ENCODE measurements at regions not wholly inside any gene's neighbourhood (a gene's known extent, or its start where the extent isn't known, plus 50 kb on each side); places are given as distances from the start of the nearest gene placed in this dataset.

DNA sequence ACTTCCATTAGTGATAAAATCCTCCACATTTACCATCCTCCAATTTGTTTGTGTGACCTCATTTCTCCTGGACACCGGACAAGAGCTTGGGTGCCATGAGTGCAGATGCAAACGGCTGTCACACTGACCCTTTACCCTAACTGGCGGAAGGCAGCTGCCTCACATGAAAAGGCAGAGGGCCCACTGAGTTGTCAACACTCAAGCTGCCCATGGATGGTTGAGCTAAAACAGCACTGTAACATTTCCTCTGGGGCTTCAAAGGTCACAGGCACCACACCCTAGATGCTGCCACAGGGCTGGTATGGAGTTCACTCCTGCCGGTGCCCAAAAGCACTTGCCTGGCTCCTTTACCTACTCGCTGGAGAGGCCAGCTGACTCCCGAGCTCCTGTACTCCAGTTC lies 653.4 kb downstream of the KCNT2 start:
- TF ChIP-seq, protein P1, sequence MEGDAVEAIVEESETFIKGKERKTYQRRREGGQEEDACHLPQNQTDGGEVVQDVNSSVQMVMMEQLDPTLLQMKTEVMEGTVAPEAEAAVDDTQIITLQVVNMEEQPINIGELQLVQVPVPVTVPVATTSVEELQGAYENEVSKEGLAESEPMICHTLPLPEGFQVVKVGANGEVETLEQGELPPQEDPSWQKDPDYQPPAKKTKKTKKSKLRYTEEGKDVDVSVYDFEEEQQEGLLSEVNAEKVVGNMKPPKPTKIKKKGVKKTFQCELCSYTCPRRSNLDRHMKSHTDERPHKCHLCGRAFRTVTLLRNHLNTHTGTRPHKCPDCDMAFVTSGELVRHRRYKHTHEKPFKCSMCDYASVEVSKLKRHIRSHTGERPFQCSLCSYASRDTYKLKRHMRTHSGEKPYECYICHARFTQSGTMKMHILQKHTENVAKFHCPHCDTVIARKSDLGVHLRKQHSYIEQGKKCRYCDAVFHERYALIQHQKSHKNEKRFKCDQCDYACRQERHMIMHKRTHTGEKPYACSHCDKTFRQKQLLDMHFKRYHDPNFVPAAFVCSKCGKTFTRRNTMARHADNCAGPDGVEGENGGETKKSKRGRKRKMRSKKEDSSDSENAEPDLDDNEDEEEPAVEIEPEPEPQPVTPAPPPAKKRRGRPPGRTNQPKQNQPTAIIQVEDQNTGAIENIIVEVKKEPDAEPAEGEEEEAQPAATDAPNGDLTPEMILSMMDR (IDR thresholded peaks at IDR 0.05 in 4 of 5, conservative IDR thresholded peaks at IDR 0.05 in 1 of 5), result no peak
- TF ChIP-seq POLR2A (IDR thresholded peaks at IDR 0.05), result no peak
